ENCODE measurements at regions not wholly inside any gene's neighbourhood (a gene's known extent, or its start where the extent isn't known, plus 50 kb on each side); places are given as distances from the start of the nearest gene placed in this dataset.

DNA sequence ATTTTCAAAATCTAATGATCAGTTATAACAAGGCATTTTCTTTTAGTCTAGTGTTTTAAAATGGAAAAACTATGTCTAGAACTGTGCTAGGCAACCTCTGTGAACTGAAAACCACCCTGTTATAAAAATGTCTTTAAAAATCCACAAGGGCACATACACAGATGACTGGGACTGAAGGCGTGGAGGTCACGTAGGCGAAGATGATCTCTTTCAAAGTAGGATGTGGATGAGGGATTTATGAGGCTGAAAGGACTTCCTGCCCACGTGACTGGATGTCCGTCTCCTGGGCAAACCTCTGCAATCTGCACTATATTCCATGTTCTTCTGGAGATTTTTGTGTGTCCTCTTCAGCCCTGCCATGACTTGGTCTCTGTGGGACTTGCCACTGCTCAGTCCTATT is 84.2 kb upstream of the ZNF536 start:
- no peak for TF ChIP-seq POLR2A (IDR thresholded peaks at IDR 0.05)
- TF ChIP-seq, protein P1, sequence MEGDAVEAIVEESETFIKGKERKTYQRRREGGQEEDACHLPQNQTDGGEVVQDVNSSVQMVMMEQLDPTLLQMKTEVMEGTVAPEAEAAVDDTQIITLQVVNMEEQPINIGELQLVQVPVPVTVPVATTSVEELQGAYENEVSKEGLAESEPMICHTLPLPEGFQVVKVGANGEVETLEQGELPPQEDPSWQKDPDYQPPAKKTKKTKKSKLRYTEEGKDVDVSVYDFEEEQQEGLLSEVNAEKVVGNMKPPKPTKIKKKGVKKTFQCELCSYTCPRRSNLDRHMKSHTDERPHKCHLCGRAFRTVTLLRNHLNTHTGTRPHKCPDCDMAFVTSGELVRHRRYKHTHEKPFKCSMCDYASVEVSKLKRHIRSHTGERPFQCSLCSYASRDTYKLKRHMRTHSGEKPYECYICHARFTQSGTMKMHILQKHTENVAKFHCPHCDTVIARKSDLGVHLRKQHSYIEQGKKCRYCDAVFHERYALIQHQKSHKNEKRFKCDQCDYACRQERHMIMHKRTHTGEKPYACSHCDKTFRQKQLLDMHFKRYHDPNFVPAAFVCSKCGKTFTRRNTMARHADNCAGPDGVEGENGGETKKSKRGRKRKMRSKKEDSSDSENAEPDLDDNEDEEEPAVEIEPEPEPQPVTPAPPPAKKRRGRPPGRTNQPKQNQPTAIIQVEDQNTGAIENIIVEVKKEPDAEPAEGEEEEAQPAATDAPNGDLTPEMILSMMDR (IDR thresholded peaks at IDR 0.05), result no peak

All from body of pancreas (tissue), 4 donors.